HCT116 (cell line): ENCODE measurements at regions not wholly inside any gene's neighbourhood (a gene's known extent, or its start where the extent isn't known, plus 50 kb on each side); places are given as distances from the start of the nearest gene placed in this dataset.
A peak's percentile ranks its signal among the peaks of the same experiment; 100 is the strongest.

ENCODE experiments used
- CEBPB ChIP-seq: IDR thresholded peaks from 2 replicates; pipeline ENCODE4 v1.6.1; 2012; ENCODE audit warnings: low read depth
- CTCF ChIP-seq, 3 experiments: fragments of 200-600 bp in 1 of 3; sonication (generic) in 1 of 3; IDR thresholded peaks in 2 of 3; conservative IDR thresholded peaks in 1 of 3; 2 replicates each; pipeline ENCODE4 v1.5.1; 2012 to 2017; ENCODE audit warnings: low read depth in 2 of 3, low read length in 2 of 3, antibody characterized with exemption in 1 of 3, borderline replicate concordance in 1 of 3, control low read depth in 1 of 3, mild to moderate bottlenecking in 1 of 3, mixed read lengths in 1 of 3, mixed run types in 1 of 3, moderate library complexity in 1 of 3; ENCODE audit not compliant: insufficient read depth in 1 of 3
- EGR1 ChIP-seq: IDR thresholded peaks from 2 replicates; pipeline ENCODE4 v1.6.1; 2012; ENCODE audit warnings: low read depth
- EZH2 ChIP-seq: fragments of 200-600 bp; sonication (generic); IDR thresholded peaks from 2 replicates; pipeline ENCODE4 v1.6.1; 2017; ENCODE audit warnings: antibody characterized with exemption, mixed run types
- EZH2phosphoT487 ChIP-seq: fragments of 200-600 bp; IDR thresholded peaks from 2 replicates; pipeline ENCODE4 v1.6.1; 2018; ENCODE audit warnings: antibody characterized with exemption, borderline replicate concordance
- MAX ChIP-seq: IDR thresholded peaks from 2 replicates; pipeline ENCODE4 v1.6.1; 2012
- POLR2A ChIP-seq: IDR thresholded peaks from 2 replicates; pipeline ENCODE4 v1.7.0; 2011; ENCODE audit warnings: borderline replicate concordance; ENCODE audit not compliant: insufficient read depth, insufficient read length; ENCODE audit errors: extremely low read depth
- POLR2AphosphoS5 ChIP-seq: IDR thresholded peaks from 2 replicates; pipeline ENCODE4 v1.6.1; 2011; ENCODE audit warnings: mild to moderate bottlenecking, low read depth, low read length, moderate library complexity
- SIN3A ChIP-seq: IDR thresholded peaks from 2 replicates; pipeline ENCODE4 v1.6.1; 2012; ENCODE audit warnings: low read depth
- SP1 ChIP-seq: IDR thresholded peaks from 2 replicates; pipeline ENCODE4 v1.6.1; 2012; ENCODE audit warnings: low read depth
- YY1 ChIP-seq: IDR thresholded peaks from 2 replicates; pipeline ENCODE4 v1.6.1; 2011; ENCODE audit warnings: low read length, low read depth, moderate library complexity, mild to moderate bottlenecking; ENCODE audit not compliant: insufficient replicate concordance; ENCODE audit errors: extremely low read depth
- ZNF274 ChIP-seq: fragments of 200-500 bp; sonication (Bioruptor generic); IDR thresholded peaks from 2 replicates; pipeline ENCODE4 v1.6.1; 2014; ENCODE audit warnings: mild to moderate bottlenecking, low read depth, low read length, inconsistent platforms
- TF ChIP-seq, protein P1 (sequence below): IDR thresholded peaks from 2 replicates; pipeline ENCODE4 v1.6.1; 2012; ENCODE audit warnings: low read depth

- TF ChIP-seq MAX (no peak), POLR2A (no peak), SP1 (no peak), YY1 (no peak), SIN3A (no peak), EZH2 (no peak), ZNF274 (no peak), EGR1 (no peak), POLR2AphosphoS5 (no peak), CTCF (IDR thresholded peaks at IDR 0.05 in 2 of 3, conservative IDR thresholded peaks at IDR 0.05 in 1 of 3; ENCODE audit: borderline replicate concordance in 1 of 3, insufficient read depth in 1 of 3, low read depth in 2 of 3, low read length in 2 of 3) (no peak), EZH2phosphoT487 (no peak), CEBPB (0 out of 2 replicates have a peak, but pooled peaks have one; percentile 19)
- TF ChIP-seq, protein P1, sequence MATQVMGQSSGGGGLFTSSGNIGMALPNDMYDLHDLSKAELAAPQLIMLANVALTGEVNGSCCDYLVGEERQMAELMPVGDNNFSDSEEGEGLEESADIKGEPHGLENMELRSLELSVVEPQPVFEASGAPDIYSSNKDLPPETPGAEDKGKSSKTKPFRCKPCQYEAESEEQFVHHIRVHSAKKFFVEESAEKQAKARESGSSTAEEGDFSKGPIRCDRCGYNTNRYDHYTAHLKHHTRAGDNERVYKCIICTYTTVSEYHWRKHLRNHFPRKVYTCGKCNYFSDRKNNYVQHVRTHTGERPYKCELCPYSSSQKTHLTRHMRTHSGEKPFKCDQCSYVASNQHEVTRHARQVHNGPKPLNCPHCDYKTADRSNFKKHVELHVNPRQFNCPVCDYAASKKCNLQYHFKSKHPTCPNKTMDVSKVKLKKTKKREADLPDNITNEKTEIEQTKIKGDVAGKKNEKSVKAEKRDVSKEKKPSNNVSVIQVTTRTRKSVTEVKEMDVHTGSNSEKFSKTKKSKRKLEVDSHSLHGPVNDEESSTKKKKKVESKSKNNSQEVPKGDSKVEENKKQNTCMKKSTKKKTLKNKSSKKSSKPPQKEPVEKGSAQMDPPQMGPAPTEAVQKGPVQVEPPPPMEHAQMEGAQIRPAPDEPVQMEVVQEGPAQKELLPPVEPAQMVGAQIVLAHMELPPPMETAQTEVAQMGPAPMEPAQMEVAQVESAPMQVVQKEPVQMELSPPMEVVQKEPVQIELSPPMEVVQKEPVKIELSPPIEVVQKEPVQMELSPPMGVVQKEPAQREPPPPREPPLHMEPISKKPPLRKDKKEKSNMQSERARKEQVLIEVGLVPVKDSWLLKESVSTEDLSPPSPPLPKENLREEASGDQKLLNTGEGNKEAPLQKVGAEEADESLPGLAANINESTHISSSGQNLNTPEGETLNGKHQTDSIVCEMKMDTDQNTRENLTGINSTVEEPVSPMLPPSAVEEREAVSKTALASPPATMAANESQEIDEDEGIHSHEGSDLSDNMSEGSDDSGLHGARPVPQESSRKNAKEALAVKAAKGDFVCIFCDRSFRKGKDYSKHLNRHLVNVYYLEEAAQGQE = no peak
These were observed 653.1 kb downstream of the LMO4 start for GRCh38 chr1:87981810-87982209.
